ENCODE measurements at regions not wholly inside any gene's neighbourhood (a gene's known extent, or its start where the extent isn't known, plus 50 kb on each side); places are given as distances from the start of the nearest gene placed in this dataset.

GRCh38 chr11:110857892-110858546, 145.8 kb upstream of the ARHGAP20 start:
- Histone ChIP-seq H3K4me3 (ENCODE audit: low read depth, low read length) (no peak overlapping the region), H3K27me3 (ENCODE audit: insufficient read depth, low read depth, severe bottlenecking) (no peaks in the 10 kb centered on the region), H3K27ac (no peak overlapping the region), H3K9me3 (ENCODE audit: severe bottlenecking) (peaks cover 6% of the 10 kb centered on the region), H3K36me3 (no peaks in the 10 kb centered on the region)
- TF ChIP-seq, protein P1, sequence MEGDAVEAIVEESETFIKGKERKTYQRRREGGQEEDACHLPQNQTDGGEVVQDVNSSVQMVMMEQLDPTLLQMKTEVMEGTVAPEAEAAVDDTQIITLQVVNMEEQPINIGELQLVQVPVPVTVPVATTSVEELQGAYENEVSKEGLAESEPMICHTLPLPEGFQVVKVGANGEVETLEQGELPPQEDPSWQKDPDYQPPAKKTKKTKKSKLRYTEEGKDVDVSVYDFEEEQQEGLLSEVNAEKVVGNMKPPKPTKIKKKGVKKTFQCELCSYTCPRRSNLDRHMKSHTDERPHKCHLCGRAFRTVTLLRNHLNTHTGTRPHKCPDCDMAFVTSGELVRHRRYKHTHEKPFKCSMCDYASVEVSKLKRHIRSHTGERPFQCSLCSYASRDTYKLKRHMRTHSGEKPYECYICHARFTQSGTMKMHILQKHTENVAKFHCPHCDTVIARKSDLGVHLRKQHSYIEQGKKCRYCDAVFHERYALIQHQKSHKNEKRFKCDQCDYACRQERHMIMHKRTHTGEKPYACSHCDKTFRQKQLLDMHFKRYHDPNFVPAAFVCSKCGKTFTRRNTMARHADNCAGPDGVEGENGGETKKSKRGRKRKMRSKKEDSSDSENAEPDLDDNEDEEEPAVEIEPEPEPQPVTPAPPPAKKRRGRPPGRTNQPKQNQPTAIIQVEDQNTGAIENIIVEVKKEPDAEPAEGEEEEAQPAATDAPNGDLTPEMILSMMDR (IDR thresholded peaks at IDR 0.05; ENCODE audit: low read depth, low read length): no peak
- DNase-seq: no peak

DNA sequence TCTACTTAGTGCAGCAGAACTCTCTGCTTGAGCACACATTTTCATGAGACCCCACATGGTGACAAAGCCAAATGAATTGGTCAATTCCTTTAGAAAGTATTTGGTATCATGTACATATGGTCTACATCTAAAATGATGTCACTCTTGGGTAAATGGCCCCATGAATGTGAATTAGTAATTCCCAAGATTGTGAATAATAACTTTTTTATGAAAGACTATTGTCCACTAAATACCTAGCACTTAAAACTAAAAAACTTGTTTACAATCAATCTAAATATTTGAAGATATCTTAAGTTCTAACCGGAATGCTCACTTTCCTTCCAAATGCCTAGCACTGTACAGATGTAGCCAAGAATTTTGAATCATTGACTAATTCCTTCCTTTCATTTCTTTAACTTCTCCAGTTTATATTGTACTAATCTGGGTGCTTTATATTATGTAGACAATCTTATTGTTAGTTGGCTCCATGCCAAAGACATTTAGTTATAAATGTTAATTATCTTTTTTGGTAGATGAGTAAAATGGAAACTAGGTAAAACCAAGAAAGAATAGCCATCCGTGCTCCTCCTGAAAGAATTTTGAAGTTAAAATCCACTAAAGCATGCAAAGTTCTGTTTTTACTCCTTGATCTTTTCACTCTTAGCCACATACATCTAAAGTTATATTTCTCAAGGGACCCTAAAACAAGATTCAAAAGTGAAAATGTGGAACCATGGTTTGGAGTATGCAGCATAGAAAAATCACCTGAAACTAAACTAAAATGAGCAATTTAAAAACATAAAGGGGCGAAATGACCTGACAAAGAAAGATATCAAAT, 145.0 kb upstream of the ARHGAP20 start:
- Histone ChIP-seq H3K36me3 (no peaks in the 10 kb centered on the region), H3K9me3 (ENCODE audit: severe bottlenecking) (peaks cover 6% of the 10 kb centered on the region), H3K27me3 (ENCODE audit: insufficient read depth, low read depth, severe bottlenecking) (no peaks in the 10 kb centered on the region), H3K27ac (no peak overlapping the region), H3K4me3 (ENCODE audit: low read depth, low read length) (no peak overlapping the region)
- TF ChIP-seq, protein P1 (IDR thresholded peaks at IDR 0.05; ENCODE audit: low read depth, low read length): no peak
- no peak for DNase-seq

DNA sequence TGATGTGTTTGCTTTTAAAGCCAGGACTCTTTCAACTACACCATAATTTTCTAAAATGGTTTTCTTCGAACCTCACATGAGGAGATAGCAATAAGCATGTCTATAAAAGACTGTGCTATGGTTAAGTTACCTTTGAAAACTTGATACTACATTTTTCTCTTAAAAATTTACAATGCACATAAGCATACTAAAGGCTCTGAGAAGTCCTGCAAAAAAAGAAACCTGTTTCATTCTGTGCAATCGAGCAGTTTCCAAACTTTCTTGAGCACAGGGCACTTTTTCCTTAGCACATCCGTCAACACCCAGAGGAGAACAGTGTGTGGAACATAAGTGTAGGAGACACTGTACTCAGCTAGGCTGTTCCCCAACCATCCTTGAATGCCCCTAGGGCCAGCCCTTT, 144.1 kb upstream of the ARHGAP20 start:
- TF ChIP-seq, protein P1 (IDR thresholded peaks at IDR 0.05; ENCODE audit: low read depth, low read length): no peak
- Histone ChIP-seq H3K27ac (no peak overlapping the region), H3K36me3 (no peaks in the 10 kb centered on the region), H3K27me3 (ENCODE audit: insufficient read depth, low read depth, severe bottlenecking) (no peaks in the 10 kb centered on the region), H3K9me3 (ENCODE audit: severe bottlenecking) (peaks cover 6% of the 10 kb centered on the region), H3K4me3 (ENCODE audit: low read depth, low read length) (no peak overlapping the region)
- DNase-seq: no peak

DNA sequence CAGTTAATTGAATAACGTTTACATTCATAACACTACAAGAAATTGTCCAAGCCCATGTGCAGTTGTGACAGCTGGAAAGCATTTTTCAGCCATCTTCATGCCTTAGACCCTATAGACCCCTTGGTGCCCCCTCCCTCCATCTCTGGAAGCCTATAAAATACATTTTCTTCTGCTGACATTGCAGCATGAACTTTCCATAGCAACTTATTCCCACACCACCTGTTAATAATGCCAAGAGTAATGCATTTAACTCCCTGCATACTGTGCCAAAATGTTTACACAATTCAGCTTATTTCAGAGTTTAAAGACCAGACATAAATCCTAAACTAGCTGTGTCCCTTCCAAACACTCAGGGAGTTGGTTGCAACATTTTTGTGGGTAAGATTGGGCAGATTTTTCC, 143.0 kb upstream of the ARHGAP20 start:
- no peak overlapping the region for H3K27ac ChIP-seq
- no peaks in the 10 kb centered on the region for H3K27me3 ChIP-seq (ENCODE audit: insufficient read depth, low read depth, severe bottlenecking)
- H3K36me3 ChIP-seq: no peaks in the 10 kb centered on the region
- peaks cover 6% of the 10 kb centered on the region for H3K9me3 ChIP-seq (ENCODE audit: severe bottlenecking)
- TF ChIP-seq, protein P1 (IDR thresholded peaks at IDR 0.05; ENCODE audit: low read depth, low read length): no peak
- no peak for DNase-seq
- H3K4me3 ChIP-seq (ENCODE audit: low read depth, low read length): no peak overlapping the region

DNA sequence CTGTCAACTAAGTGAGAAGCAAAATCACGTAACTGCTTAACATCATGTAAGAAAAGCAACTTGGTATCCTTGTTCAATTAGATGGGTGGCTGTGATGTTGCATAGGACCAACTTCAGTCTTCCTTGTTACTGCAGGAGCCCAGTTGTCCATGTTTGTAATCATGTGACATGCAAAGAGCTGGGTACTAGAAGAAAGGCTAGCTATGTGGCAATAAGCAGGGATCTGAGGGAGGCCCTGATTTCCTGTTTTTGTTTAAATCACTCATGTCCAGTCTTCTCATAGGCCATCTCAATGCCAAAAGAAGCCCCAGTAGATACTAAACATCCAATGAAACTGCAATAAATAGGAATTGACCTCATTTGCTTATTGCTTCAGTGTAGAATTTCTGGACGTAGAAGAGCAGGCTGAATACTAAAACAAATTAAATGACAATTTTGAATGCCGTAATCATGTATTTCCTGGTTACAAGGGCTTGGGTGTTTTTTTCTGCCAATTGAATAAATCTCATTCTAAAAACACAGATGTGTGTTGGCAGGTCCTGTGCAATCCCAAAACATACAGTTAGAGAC, 140.8 kb upstream of the ARHGAP20 start:
- H3K4me3 ChIP-seq (ENCODE audit: low read depth, low read length): no peak overlapping the region
- TF ChIP-seq, protein P1 (IDR thresholded peaks at IDR 0.05; ENCODE audit: low read depth, low read length): no peak
- DNase-seq: no peak
- no peaks in the 10 kb centered on the region for H3K36me3 ChIP-seq
- H3K27me3 ChIP-seq (ENCODE audit: insufficient read depth, low read depth, severe bottlenecking): no peaks in the 10 kb centered on the region
- H3K27ac ChIP-seq: no peak overlapping the region
- peaks cover 6% of the 10 kb centered on the region for H3K9me3 ChIP-seq (ENCODE audit: severe bottlenecking)
